ENCODE measurements at regions not wholly inside any gene's neighbourhood (a gene's known extent, or its start where the extent isn't known, plus 50 kb on each side); places are given as distances from the start of the nearest gene placed in this dataset.

DNA sequence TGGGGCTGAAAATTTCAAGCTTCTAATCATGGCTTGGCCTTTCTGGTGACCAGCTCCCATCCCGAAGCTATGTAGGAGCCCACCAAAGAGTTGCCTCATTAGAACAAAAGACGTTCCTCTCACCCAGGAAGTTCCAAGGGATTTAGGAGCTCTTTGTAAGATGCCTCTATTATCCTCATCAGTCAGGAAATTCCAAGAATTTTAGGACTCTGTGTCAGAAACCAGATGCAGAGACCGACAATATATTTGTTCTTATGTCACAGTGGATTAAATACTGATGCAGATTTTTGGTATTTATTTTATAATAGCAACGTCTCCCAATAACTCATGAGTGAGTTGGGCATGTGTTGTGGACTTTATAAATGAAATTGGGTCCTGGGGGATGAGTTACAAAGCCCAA, 91.8 kb upstream of the SKOR2 start:
- H3K4me3 Mint-ChIP-seq (ENCODE audit: unreplicated experiment) = no peak overlapping the region
- Histone ChIP-seq H3K36me3 (ENCODE audit: control insufficient read depth, insufficient read depth, low read length) (no peaks in the 10 kb centered on the region), H3K27me3 (replicated peaks; ENCODE audit: control insufficient read depth, insufficient read depth, low read length) (no peaks in the 10 kb centered on the region), H3K4me1 (no peaks in the 10 kb centered on the region), H3K4me3 (ENCODE audit: low read depth, low read length) (no peak overlapping the region), H3K9me3 (no peaks in the 10 kb centered on the region)
- no TSS peak for BruUV-seq (replicated peaks)
- POLR2A ChIA-PET = no interaction called here
- CTCF ChIA-PET = no interaction called here
- intact Hi-C loops (cut with micrococcal nuclease; ENCODE audit: unreplicated experiment) = no loop called here
- DNase-seq = no peak
- H3K9me3 Mint-ChIP-seq (ENCODE audit: unreplicated experiment) = no peaks in the 10 kb centered on the region
- no peak overlapping the region for H3K27ac Mint-ChIP-seq (ENCODE audit: unreplicated experiment)
- no peaks in the 10 kb centered on the region for H3K36me3 Mint-ChIP-seq (ENCODE audit: insufficient read depth, unreplicated experiment)
- TF ChIP-seq, protein P1, sequence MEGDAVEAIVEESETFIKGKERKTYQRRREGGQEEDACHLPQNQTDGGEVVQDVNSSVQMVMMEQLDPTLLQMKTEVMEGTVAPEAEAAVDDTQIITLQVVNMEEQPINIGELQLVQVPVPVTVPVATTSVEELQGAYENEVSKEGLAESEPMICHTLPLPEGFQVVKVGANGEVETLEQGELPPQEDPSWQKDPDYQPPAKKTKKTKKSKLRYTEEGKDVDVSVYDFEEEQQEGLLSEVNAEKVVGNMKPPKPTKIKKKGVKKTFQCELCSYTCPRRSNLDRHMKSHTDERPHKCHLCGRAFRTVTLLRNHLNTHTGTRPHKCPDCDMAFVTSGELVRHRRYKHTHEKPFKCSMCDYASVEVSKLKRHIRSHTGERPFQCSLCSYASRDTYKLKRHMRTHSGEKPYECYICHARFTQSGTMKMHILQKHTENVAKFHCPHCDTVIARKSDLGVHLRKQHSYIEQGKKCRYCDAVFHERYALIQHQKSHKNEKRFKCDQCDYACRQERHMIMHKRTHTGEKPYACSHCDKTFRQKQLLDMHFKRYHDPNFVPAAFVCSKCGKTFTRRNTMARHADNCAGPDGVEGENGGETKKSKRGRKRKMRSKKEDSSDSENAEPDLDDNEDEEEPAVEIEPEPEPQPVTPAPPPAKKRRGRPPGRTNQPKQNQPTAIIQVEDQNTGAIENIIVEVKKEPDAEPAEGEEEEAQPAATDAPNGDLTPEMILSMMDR (IDR thresholded peaks at IDR 0.05; ENCODE audit: insufficient read depth in 1 of 2, low read depth in 1 of 2, low read length in 1 of 2, severe bottlenecking in 1 of 2, unreplicated experiment in 1 of 2) = no peak
- H3K27me3 Mint-ChIP-seq (ENCODE audit: insufficient read depth, unreplicated experiment) = no peaks in the 10 kb centered on the region
- no peaks in the 10 kb centered on the region for H3K4me1 Mint-ChIP-seq (ENCODE audit: low read depth, unreplicated experiment)

DNA sequence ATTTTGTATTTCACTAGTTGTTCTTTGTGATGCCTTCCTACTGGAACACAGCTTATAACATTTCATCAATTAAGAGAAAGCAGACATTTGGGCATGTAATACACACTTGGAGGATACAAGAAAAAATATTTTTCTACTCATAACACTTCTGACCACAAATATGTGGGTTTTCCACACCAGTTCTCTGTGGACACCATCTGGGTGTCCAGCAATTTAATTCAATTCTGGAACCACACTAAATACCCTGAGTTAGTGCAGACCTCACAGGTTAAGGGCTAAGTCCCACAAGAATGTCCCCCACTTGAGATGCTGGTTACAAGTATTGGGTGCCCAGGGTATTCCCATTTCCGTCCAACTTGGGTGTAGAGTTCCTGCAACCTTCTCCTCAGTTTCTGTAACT, 91.1 kb upstream of the SKOR2 start:
- Mint-ChIP-seq H3K9me3 (ENCODE audit: unreplicated experiment) (no peaks in the 10 kb centered on the region), H3K4me1 (ENCODE audit: low read depth, unreplicated experiment) (no peaks in the 10 kb centered on the region), H3K27ac (ENCODE audit: unreplicated experiment) (no peak overlapping the region), H3K36me3 (ENCODE audit: insufficient read depth, unreplicated experiment) (no peaks in the 10 kb centered on the region), H3K4me3 (ENCODE audit: unreplicated experiment) (no peak overlapping the region), H3K27me3 (ENCODE audit: insufficient read depth, unreplicated experiment) (peaks cover 2% of the 10 kb centered on the region)
- ChIA-PET POLR2A (no interaction called here), CTCF (no interaction called here)
- DNase-seq = no peak
- H3K4me3 ChIP-seq (ENCODE audit: low read depth, low read length) = no peak overlapping the region
- H3K9me3 ChIP-seq = no peaks in the 10 kb centered on the region
- TF ChIP-seq, protein P1 (IDR thresholded peaks at IDR 0.05; ENCODE audit: insufficient read depth in 1 of 2, low read depth in 1 of 2, low read length in 1 of 2, severe bottlenecking in 1 of 2, unreplicated experiment in 1 of 2) = no peak
- no TSS peak for BruUV-seq (replicated peaks)
- H3K27me3 ChIP-seq (replicated peaks; ENCODE audit: control insufficient read depth, insufficient read depth, low read length) = no peaks in the 10 kb centered on the region
- H3K36me3 ChIP-seq (ENCODE audit: control insufficient read depth, insufficient read depth, low read length) = no peaks in the 10 kb centered on the region
- H3K4me1 ChIP-seq = no peaks in the 10 kb centered on the region
- intact Hi-C loops (cut with micrococcal nuclease; ENCODE audit: unreplicated experiment) = no loop called here

DNA sequence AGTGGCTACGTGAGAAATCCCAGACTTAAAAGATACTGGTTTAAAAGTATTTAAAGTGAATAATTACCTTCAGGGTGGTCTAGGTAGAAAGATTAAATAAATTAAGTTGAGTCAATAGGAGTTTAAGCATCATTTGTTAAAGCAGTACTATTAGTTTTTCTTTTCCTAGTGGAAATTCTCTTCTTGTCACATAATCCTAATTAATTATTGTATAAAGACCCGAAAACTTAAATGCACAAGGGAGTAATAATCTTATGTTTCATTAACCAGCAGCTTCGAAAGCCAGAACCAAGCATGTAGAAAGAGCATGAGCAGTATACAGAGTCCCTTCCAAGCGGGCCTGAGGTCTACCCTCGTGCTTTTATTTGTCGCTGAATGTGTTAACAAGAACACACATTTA, 90.2 kb upstream of the SKOR2 start:
- H3K36me3 ChIP-seq (ENCODE audit: control insufficient read depth, insufficient read depth, low read length) = no peaks in the 10 kb centered on the region
- no peaks in the 10 kb centered on the region for H3K9me3 Mint-ChIP-seq (ENCODE audit: unreplicated experiment)
- no TSS peak for BruUV-seq (replicated peaks)
- no peak overlapping the region for H3K4me3 Mint-ChIP-seq (ENCODE audit: unreplicated experiment)
- no peaks in the 10 kb centered on the region for H3K27me3 ChIP-seq (replicated peaks; ENCODE audit: control insufficient read depth, insufficient read depth, low read length)
- H3K4me1 Mint-ChIP-seq (ENCODE audit: low read depth, unreplicated experiment) = no peaks in the 10 kb centered on the region
- H3K4me1 ChIP-seq = no peaks in the 10 kb centered on the region
- H3K4me3 ChIP-seq (ENCODE audit: low read depth, low read length) = no peak overlapping the region
- no peak for DNase-seq
- intact Hi-C loops (cut with micrococcal nuclease; ENCODE audit: unreplicated experiment) = no loop called here
- no peaks in the 10 kb centered on the region for H3K36me3 Mint-ChIP-seq (ENCODE audit: insufficient read depth, unreplicated experiment)
- peaks cover 4% of the 10 kb centered on the region for H3K27me3 Mint-ChIP-seq (ENCODE audit: insufficient read depth, unreplicated experiment)
- TF ChIP-seq, protein P1 (IDR thresholded peaks at IDR 0.05; ENCODE audit: insufficient read depth in 1 of 2, low read depth in 1 of 2, low read length in 1 of 2, severe bottlenecking in 1 of 2, unreplicated experiment in 1 of 2) = no peak
- CTCF ChIA-PET = no interaction called here
- no peaks in the 10 kb centered on the region for H3K9me3 ChIP-seq
- H3K27ac Mint-ChIP-seq (ENCODE audit: unreplicated experiment) = no peak overlapping the region
- POLR2A ChIA-PET = no interaction called here

All from Caco-2 (cell line).